ENCODE measurements at regions not wholly inside any gene's neighbourhood (a gene's known extent, or its start where the extent isn't known, plus 50 kb on each side); places are given as distances from the start of the nearest gene placed in this dataset.

GRCh38 chr2:9762941-9763340 lies 80.3 kb upstream of the TAF1B start:
- no peak for DNase-seq
- TF ChIP-seq GATA1 (IDR thresholded peaks at IDR 0.05; ENCODE audit: low read depth, low read length) (no peak), POLR2A (IDR thresholded peaks at IDR 0.05; ENCODE audit: low read length) (no peak)

GRCh38 chr2:9763356-9764152 lies 79.7 kb upstream of the TAF1B start:
- peak; percentile 72 to 73 for DNase-seq

GRCh38 chr2:9764153-9764778 lies 79.0 kb upstream of the TAF1B start:
- TF ChIP-seq POLR2A (IDR thresholded peaks at IDR 0.05; ENCODE audit: low read length) (no peak), GATA1 (IDR thresholded peaks at IDR 0.05; ENCODE audit: low read depth, low read length) (no peak)
- DNase-seq, result peak; percentile 35 to 46

More at GRCh38 chr2:9763356-9764152, 79.7 kb upstream of the TAF1B start:
- TF ChIP-seq GATA1 (IDR thresholded peaks at IDR 0.05; ENCODE audit: low read depth, low read length) (no peak), POLR2A (IDR thresholded peaks at IDR 0.05; ENCODE audit: low read length) (no peak)

DNA sequence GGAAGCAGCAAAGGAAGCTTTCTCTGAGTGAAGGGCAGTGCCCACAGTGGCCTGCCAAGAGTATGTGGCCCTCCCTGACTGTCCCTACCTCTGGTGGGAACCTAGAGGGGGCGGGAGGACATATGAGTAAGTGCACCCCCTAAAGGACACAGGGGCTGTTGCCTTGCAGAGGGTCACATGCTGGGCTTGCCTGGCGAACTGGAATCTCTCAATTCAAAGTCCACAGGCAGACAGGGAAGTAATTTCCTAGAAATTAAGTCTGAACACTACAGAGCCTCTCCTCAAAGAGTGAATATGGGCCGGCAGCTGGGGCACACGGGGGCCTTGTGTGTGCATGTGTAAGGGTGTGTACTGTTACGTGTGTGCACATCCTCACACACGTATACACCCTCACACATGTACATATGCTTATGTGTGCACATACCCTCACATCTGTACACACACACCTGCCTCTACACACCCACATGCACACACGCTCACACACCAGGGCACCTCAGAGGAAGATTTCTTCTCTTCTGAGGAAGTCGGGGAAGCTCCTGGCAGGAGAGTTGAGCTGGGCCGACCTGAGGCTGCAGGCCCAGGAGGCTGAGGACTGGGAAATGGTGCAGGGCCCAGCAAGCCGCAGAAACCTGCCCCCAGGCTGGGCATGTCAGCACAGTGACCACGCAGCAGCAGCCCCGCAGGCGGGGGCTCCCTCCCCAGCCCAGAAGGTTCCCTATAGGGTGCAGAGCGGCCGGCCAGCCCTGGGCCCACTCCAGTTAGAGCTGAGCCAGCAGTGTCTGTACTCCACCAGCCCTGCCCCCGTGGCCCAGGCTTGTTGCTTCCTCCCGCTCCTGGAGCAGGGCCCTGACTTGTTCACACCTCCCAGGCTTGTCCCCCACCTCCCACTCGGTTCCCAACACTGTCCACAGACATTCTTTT lies 77.4 kb upstream of the TAF1B start:
- TF ChIP-seq POLR2A (IDR thresholded peaks at IDR 0.05; ENCODE audit: low read length), result no peak
- TF ChIP-seq GATA1 (IDR thresholded peaks at IDR 0.05; ENCODE audit: low read depth, low read length), result no peak
- DNase-seq, result peak; percentile 17 to 24

DNA sequence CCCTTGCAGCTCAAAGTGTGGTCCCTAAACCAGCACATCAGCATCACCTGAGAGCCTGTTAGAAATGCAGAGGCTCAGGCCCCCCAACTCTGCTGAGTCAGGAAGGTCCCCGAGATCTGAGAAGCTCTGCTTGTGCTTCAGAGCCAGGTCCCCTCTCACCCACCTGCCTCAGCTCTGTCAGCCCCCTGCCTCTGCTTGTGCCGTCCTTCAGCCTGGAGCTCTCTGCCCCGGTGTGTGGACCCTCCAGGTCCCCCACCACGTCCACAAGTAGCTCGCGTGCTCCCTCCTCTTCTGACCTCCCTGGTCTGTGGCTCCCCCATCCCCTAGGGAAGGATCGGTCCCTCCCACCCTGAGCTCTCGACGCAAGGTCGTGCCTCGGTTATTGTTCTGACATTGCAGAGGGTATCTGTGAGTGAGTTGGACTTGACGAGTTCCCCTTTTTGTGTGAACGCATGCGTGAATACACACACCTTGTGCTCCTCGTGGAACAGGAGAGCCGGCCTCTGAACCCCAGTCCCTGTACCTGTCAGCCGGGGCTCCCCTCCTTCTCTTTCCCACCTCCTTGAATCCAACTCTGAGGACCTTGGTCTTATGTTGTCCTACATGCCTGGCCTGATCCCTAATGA lies 75.5 kb upstream of the TAF1B start:
- TF ChIP-seq POLR2A (IDR thresholded peaks at IDR 0.05; ENCODE audit: low read length), result no peak
- TF ChIP-seq GATA1 (IDR thresholded peaks at IDR 0.05; ENCODE audit: low read depth, low read length), result no peak
- DNase-seq, result no peak

GRCh38 chr2:9768388-9768787 lies 74.9 kb upstream of the TAF1B start:
- TF ChIP-seq GATA1 (IDR thresholded peaks at IDR 0.05; ENCODE audit: low read depth, low read length), result no peak
- TF ChIP-seq POLR2A (IDR thresholded peaks at IDR 0.05; ENCODE audit: low read length), result no peak
- no peak for DNase-seq

GRCh38 chr2:9769171-9770005 lies 73.9 kb upstream of the TAF1B start:
- no peak for DNase-seq
- TF ChIP-seq POLR2A (IDR thresholded peaks at IDR 0.05; ENCODE audit: low read length) (no peak), GATA1 (IDR thresholded peaks at IDR 0.05; ENCODE audit: low read depth, low read length) (no peak)

GRCh38 chr2:9770006-9770307 lies 73.3 kb upstream of the TAF1B start:
- TF ChIP-seq POLR2A (IDR thresholded peaks at IDR 0.05; ENCODE audit: low read length) (no peak), GATA1 (IDR thresholded peaks at IDR 0.05; ENCODE audit: low read depth, low read length) (no peak)
- no peak for DNase-seq

DNA sequence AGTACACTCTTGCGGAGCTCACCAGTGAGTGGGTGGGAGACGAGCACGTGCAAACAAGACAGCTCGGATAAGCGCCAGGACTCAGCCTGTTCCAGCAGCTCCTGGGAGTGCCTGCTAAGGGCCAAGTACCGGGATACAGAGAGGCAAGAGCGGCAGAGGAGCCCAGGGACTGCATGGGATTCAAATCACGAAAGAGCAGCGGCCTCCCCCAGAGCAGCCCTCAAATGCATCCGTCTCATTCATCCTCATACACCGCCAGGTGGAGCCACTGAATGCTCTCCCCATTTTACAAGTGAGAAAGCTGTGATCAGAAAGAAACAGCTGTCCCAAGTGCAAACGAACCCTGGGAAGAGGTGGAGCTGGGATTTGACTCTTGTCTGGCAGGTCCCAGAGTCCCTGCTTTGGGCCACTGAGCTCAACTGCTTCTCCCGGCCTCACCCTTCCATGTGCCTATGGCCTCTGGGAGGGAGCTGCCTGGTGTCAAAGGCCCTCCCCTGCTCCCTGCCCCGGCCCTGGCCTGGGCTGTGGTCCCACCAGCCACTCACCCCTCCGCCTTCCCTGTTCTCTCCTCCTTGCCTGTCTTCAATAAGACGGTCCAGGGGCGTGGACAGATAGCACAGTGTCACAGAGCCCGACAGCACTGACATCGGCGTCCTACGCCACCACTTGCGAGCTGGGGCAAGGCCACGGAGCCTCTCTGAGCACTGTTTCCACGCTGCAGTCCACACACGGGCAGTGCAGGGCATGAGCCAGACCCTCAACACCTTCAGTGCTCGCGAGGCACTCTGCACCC lies 72.8 kb upstream of the TAF1B start:
- TF ChIP-seq POLR2A (IDR thresholded peaks at IDR 0.05; ENCODE audit: low read length) (no peak), GATA1 (IDR thresholded peaks at IDR 0.05; ENCODE audit: low read depth, low read length) (no peak)
- DNase-seq, result peak; percentile 51 to 67

GRCh38 chr2:9771101-9771449 lies 72.2 kb upstream of the TAF1B start:
- DNase-seq, result no peak
- no peak for TF ChIP-seq GATA1 (IDR thresholded peaks at IDR 0.05; ENCODE audit: low read depth, low read length)
- TF ChIP-seq POLR2A (IDR thresholded peaks at IDR 0.05; ENCODE audit: low read length), result no peak

DNA sequence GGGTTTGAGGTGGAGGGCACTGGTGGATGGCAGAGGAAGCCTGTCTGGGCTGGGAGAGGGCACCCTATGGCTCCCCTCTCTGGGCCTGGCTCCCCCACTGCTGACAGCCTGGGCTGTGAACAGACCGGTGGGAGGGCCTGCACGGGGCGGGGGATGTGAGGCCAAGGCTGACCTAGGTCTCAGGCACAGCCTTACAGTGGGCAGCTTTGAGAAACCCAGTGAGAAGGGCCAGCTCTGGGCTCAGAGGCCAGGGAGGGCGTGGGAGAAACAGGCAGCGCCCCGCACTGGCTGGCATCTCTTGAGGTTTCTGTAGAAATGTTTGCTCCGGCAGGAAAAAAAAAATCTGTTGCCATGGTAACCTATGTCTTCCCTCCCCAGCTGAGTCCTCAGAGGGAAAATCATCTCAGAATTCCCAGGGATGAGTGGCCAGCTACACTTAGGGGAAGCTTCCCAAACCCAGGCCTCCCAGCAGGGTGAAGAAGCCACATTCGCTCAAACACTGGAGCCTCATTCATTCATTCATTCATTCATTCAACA lies 71.7 kb upstream of the TAF1B start:
- TF ChIP-seq GATA1 (IDR thresholded peaks at IDR 0.05; ENCODE audit: low read depth, low read length), result no peak
- DNase-seq, result no peak

Measured in erythroblast (primary cell).